GM12878 (cell line): ENCODE measurements at regions not wholly inside any gene's neighbourhood (a gene's known extent, or its start where the extent isn't known, plus 50 kb on each side); places are given as distances from the start of the nearest gene placed in this dataset.

ENCODE experiments used
- ATAC-seq: fragments of 200-7000 bp; cut with Tn5 transposase; 3 replicates; pipeline ENCODE4 v1.9.1; 2020; ENCODE audit warnings: mild to moderate bottlenecking, moderate library complexity
- BruUV-seq: library from RNA; stranded (reverse); fragments of 400-500 nt; replicated peaks from 2 replicates; lab custom pipeline; 2021; lab: Mats Ljungman, UMichigan
- CTCF ChIA-PET: fragments of 300-600 bp; sonication (Branson Sonifier 250); formaldehyde crosslinking; extraction: SDS; loops from one replicate; lab custom pipeline; 2021; ENCODE audit warnings: inconsistent platforms; lab: Yijun Ruan, JAX
- POLR2A ChIA-PET: fragments of 350-600 bp; formaldehyde crosslinking; extraction: SDS; loops from one replicate; lab custom pipeline; 2021; ENCODE audit warnings: inconsistent platforms; lab: Charles Lee
- RAD21 ChIA-PET: fragments of 300-600 bp; sonication (Branson Sonifier 250); formaldehyde crosslinking; loops from one replicate; lab custom pipeline; 2023; ENCODE audit warnings: antibody characterized with exemption; ENCODE audit not compliant: unreplicated experiment; lab: Charles Lee
- SMC1A ChIA-PET: fragments of 300-600 bp; sonication (Branson Sonifier 250); formaldehyde crosslinking; loops from one replicate; lab custom pipeline; 2023; ENCODE audit not compliant: unreplicated experiment, uncharacterized antibody; lab: Charles Lee
- DNase-seq: peaks from one replicate; pipeline ENCODE4 v3.0.0-alpha.2; 2011; ENCODE audit warnings: low read depth, low spot score
- FAIRE-seq: peaks from 3 replicates; lab custom pipeline; 2011; peaks lifted over from hg19 to GRCh38; lab: Jason Lieb, UNC
- H2AFZ ChIP-seq: 2 replicates; pipeline ENCODE4 v1.6.0; 2011; ENCODE audit warnings: low read depth, low read length, control low read depth; ENCODE audit not compliant: control insufficient read depth
- H3K27ac ChIP-seq: 2 replicates; pipeline ENCODE4 v1.5.1; 2011; ENCODE audit warnings: control low read depth; ENCODE audit not compliant: control insufficient read depth, insufficient read depth
- H3K27me3 ChIP-seq, 2 experiments: replicated peaks in 1 of 2; 2 replicates each; pipeline versions ENCODE4 v1.6.0 to v1.6.1; 2011; ENCODE audit warnings: low read length in 1 of 2; ENCODE audit not compliant: control insufficient read depth in 2 of 2, insufficient read depth in 2 of 2
- H3K36me3 ChIP-seq, 2 experiments: 2 replicates each; pipeline ENCODE4 v1.5.1; 2011; ENCODE audit warnings: low read length in 1 of 2; ENCODE audit not compliant: control insufficient read depth in 2 of 2, insufficient read depth in 2 of 2
- H3K4me1 ChIP-seq: 2 replicates; pipeline ENCODE4 v1.6.1; 2011; ENCODE audit warnings: mild to moderate bottlenecking, low read length, moderate library complexity, mixed read lengths; ENCODE audit not compliant: control insufficient read depth, insufficient read depth
- H3K4me2 ChIP-seq: 2 replicates; pipeline ENCODE4 v1.6.0; 2011; ENCODE audit warnings: control low read depth; ENCODE audit not compliant: control insufficient read depth, insufficient read depth
- H3K4me3 ChIP-seq: fragments of 200-600 bp; sonication (generic); 2 replicates; pipeline ENCODE4 v1.5.1; 2016
- H3K79me2 ChIP-seq: 2 replicates; pipeline ENCODE4 v1.6.0; 2011; ENCODE audit warnings: low read length; ENCODE audit not compliant: control insufficient read depth, insufficient read depth
- H3K9ac ChIP-seq: 2 replicates; pipeline ENCODE4 v1.8.0; 2011; ENCODE audit warnings: low read length, control low read depth, mixed read lengths; ENCODE audit not compliant: control insufficient read depth, insufficient read depth
- H3K9me3 ChIP-seq: replicated peaks from 3 replicates; pipeline ENCODE4 v1.5.1; 2011; ENCODE audit warnings: mild to moderate bottlenecking, low read length; ENCODE audit not compliant: control insufficient read depth, insufficient read depth
- H4K20me1 ChIP-seq: 2 replicates; pipeline ENCODE4 v1.6.0; 2011; ENCODE audit not compliant: control insufficient read depth, insufficient read depth
- CBFB ChIP-seq: IDR thresholded peaks from 2 replicates; pipeline ENCODE4 v1.6.1; 2016; ENCODE audit warnings: antibody characterized with exemption, low read depth
- EZH2 ChIP-seq: IDR thresholded peaks from 2 replicates; pipeline ENCODE4 v1.6.1; 2012; ENCODE audit warnings: low read depth, mild to moderate bottlenecking, control low read depth, inconsistent platforms, low read length, borderline replicate concordance; ENCODE audit not compliant: control insufficient read depth
- MYC ChIP-seq: IDR thresholded peaks from 2 replicates; pipeline ENCODE4 v1.6.1; 2011; ENCODE audit warnings: mild to moderate bottlenecking, low read length, moderate library complexity, inconsistent platforms; ENCODE audit not compliant: insufficient read depth, insufficient replicate concordance, insufficient read length, severe bottlenecking
- NFIC ChIP-seq: IDR thresholded peaks from 2 replicates; pipeline ENCODE4 v1.6.1; 2012; ENCODE audit warnings: low read depth, mild to moderate bottlenecking, inconsistent platforms, low read length, moderate library complexity
- NFYA ChIP-seq: IDR thresholded peaks from 2 replicates; pipeline ENCODE4 v1.6.1; 2011; ENCODE audit warnings: low read depth, mild to moderate bottlenecking, low read length, improper control_type of control experiment, borderline replicate concordance
- SMC3 ChIP-seq: IDR thresholded peaks from 2 replicates; pipeline ENCODE4 v1.6.1; 2011; ENCODE audit warnings: low read length, improper control_type of control experiment, borderline replicate concordance
- SP1 ChIP-seq: IDR thresholded peaks from one replicate; pipeline ENCODE4 v1.6.1; 2011; ENCODE audit warnings: low read depth, low read length
- TAF1 ChIP-seq: IDR thresholded peaks from 2 replicates; pipeline ENCODE4 v1.6.1; 2011; ENCODE audit warnings: mild to moderate bottlenecking, low read depth, low read length, borderline replicate concordance
- TBL1XR1 ChIP-seq: IDR thresholded peaks from 2 replicates; pipeline ENCODE4 v1.6.1; 2012; ENCODE audit warnings: low read depth, low read length, improper control_type of control experiment
- WGBS: methylation state at CpG from one replicate; pipeline ENCODE4 v1.1.6; 2016; ENCODE audit warnings: low lambda C conversion rate; ENCODE audit not compliant: insufficient replicate concordance, insufficient coverage; ENCODE audit errors: missing lambda C conversion rate; 5-methylcytosine and 5-hydroxymethylcytosine counted together
- in situ Hi-C: fragments of 300-500 bp; cut with MboI; formaldehyde crosslinking; loops from 9 replicates; pipeline ENCODE4 v1.14.3; 2018; ENCODE audit warnings: mixed read lengths
- intact Hi-C: fragments of 100-400 bp; cut with micrococcal nuclease; formaldehyde crosslinking; loops from one replicate; pipeline ENCODE4 v1.14.2; 2022; ENCODE audit not compliant: unreplicated experiment
- TF ChIP-seq, protein P1 (sequence below): fragments of 450-650 bp; IDR thresholded peaks from 2 replicates; pipeline ENCODE4 v1.6.1; 2018; ENCODE audit warnings: borderline replicate concordance, mild to moderate bottlenecking; ENCODE audit not compliant: partially characterized antibody

DNA sequence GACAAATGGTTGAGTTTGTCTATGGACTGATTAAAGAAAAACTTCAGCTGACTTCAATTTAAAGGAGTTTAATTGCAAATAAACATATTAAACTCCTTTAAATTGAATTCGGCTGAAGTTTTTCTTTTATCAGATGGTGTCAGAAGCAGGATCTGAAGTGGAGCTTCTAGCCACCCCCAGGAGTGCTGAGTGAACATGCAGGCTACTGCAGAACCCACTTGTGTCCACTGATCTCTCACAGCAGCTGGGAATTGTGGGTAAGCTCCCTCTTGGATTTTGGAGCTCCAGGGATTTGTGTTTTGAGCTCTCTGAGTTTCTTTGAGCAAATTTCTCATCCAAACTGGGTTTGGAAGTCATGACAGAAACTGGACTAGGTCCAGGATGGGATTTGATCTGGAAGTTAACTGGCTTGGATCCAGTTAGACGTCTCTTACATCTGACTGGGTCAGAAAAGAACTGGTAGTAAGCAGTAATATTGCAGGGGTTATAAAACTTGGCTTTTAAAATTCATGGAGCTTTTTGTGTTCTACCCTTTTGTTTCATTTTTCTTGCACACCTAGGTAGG lies 95.8 kb upstream of the UST start:
- no peak for DNase-seq
- BruUV-seq, result no TSS peak
- ChIA-PET RAD21 (interaction anchor here (0.6 to 1.3 kb wide), 3 partner anchors 27 to 565 kb away, joined by 3 to 4 read pairs (median 4); no protein-coding TSS in a partner anchor), CTCF (interaction anchor here (1.5 kb wide), 1 partner anchor 10 kb away, joined by 5 read pairs; no protein-coding TSS in a partner anchor), SMC1A (interaction anchor here (1.6 to 1.9 kb wide), 2 partner anchors 27 to 107 kb away, joined by 4 to 5 read pairs; no protein-coding TSS in a partner anchor), POLR2A (no interaction called here)
- ATAC-seq, result no peak
- TF ChIP-seq CBFB (no peak), TAF1 (no peak), SP1 (no peak), NFIC (no peak), EZH2 (no peak), TBL1XR1 (no peak), NFYA (no peak), SMC3 (no peak), MYC (no peak)
- TF ChIP-seq, protein P1, sequence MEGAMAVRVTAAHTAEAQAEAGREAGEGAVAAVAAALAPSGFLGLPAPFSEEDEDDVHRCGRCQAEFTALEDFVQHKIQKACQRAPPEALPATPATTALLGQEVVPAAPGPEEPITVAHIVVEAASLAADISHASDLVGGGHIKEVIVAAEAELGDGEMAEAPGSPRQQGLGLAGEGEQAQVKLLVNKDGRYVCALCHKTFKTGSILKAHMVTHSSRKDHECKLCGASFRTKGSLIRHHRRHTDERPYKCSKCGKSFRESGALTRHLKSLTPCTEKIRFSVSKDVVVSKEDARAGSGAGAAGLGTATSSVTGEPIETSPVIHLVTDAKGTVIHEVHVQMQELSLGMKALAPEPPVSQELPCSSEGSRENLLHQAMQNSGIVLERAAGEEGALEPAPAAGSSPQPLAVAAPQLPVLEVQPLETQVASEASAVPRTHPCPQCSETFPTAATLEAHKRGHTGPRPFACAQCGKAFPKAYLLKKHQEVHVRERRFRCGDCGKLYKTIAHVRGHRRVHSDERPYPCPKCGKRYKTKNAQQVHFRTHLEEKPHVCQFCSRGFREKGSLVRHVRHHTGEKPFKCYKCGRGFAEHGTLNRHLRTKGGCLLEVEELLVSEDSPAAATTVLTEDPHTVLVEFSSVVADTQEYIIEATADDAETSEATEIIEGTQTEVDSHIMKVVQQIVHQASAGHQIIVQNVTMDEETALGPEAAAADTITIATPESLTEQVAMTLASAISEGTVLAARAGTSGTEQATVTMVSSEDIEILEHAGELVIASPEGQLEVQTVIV, result no peak
- in situ Hi-C loops, result no loop called here
- intact Hi-C loops, result no loop called here
- H4K20me1 ChIP-seq, result no peaks in the 10 kb centered on the region
- no peak overlapping the region for H3K4me3 ChIP-seq
- H3K4me2 ChIP-seq, result no peak overlapping the region
- H3K36me3 ChIP-seq, result no peaks in the 10 kb centered on the region
- H3K4me1 ChIP-seq, result peaks cover 3% of the 10 kb centered on the region; the same call in 1 of the 2 replicates
- no peak overlapping the region for H2AFZ ChIP-seq
- H3K27ac ChIP-seq, result no peak overlapping the region
- no peaks in the 10 kb centered on the region; the same call in 1 of the 3 replicates for H3K9me3 ChIP-seq
- FAIRE-seq, result no peak
- H3K9ac ChIP-seq, result no peak overlapping the region
- no peaks in the 10 kb centered on the region for H3K79me2 ChIP-seq
- 24% methylated on average over 2 of the region's 2 CpGs for WGBS
- no peaks in the 10 kb centered on the region; a peak in 1 of 4 replicates for H3K27me3 ChIP-seq
